C4-2B (cell line): ENCODE measurements at regions not wholly inside any gene's neighbourhood (a gene's known extent, or its start where the extent isn't known, plus 50 kb on each side); places are given as distances from the start of the nearest gene placed in this dataset.
"Not testable (repeated sequence)": the region's sequence is repeated elsewhere in the genome, so short reads cannot be mapped to it uniquely, and the experiment has no call there.

Experiments
- H3K27ac ChIP-seq: fragments of 450-650 bp; 2 replicates; pipeline ENCODE4 v1.5.1; 2017
- ZFX ChIP-seq: fragments of 450-650 bp; IDR thresholded peaks from 2 replicates; pipeline ENCODE4 v1.6.1; 2017
- TF ChIP-seq, protein P1 (sequence below): fragments of 450-650 bp; conservative IDR thresholded peaks from 2 replicates; pipeline ENCODE4 v1.5.1; 2017; ENCODE audit warnings: mild to moderate bottlenecking

DNA sequence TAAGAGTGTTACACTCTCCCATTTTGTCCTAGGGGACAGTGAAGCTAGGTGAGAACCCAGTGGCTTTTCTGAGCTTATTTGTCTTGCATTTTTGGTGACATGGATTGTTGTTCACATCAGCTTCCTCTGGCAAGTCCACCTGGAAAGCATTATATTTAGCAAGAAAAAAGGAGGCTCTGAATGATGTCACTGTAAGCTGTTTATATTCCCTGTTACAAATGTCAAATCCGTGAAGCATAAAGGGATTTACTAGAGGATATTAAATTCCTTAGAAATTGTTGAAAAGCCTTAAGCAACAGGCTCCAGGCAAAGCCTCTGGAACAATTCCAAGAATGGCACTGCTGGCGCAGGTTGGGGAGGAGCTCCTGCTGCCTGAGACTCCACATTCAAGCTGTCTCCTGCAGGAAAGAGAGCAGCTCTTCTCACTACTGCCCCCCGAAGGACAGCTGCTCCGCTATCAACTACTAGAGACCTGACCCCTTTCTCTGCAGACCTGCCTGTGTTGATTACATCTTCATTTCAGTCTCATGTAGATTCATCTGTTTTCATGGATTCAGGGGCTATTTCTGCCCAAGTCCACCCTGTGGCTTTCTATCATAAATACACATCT, 295.4 kb downstream of the RPIA start:
- H3K27ac ChIP-seq = not testable (repeated sequence)
- TF ChIP-seq, protein P1, sequence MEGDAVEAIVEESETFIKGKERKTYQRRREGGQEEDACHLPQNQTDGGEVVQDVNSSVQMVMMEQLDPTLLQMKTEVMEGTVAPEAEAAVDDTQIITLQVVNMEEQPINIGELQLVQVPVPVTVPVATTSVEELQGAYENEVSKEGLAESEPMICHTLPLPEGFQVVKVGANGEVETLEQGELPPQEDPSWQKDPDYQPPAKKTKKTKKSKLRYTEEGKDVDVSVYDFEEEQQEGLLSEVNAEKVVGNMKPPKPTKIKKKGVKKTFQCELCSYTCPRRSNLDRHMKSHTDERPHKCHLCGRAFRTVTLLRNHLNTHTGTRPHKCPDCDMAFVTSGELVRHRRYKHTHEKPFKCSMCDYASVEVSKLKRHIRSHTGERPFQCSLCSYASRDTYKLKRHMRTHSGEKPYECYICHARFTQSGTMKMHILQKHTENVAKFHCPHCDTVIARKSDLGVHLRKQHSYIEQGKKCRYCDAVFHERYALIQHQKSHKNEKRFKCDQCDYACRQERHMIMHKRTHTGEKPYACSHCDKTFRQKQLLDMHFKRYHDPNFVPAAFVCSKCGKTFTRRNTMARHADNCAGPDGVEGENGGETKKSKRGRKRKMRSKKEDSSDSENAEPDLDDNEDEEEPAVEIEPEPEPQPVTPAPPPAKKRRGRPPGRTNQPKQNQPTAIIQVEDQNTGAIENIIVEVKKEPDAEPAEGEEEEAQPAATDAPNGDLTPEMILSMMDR = peak; percentile 31

DNA sequence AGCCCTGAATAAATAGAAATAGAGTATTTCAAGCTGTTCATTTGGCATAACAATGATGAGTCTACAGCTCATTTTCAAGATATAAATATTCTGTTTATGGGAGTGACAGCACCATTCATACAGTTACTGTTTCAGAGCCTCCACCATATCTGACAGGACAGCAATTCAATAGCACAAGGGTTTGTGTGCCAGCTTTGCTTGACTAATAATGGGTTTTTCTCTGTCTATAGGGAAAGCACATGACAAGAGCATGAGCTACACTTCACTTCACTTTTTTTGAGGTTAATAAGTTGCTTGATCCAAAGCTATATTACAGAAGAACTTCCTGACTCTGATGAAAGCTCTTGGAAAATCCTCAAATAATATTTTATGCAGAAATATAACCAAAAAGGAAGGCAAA, 297.1 kb downstream of the RPIA start:
- not testable (repeated sequence) for H3K27ac ChIP-seq

DNA sequence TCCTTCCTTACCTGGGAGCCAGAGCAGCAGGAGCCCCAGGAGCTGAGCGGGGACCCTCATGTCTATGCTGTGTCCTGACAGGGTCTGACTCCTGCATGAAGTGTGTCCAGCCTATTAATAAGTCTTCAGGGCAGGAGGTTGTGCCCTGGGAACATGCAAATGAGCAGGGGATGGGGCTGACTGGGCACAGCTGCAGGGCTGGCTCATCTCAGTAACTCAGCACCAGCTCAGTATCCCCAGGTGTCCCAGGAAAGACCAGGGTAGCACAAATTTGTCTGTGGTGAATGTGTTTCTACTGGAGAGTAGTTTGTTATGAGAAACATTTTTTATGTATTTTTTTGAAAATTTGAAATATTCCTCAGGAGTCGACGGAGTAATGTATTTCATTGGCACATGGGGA, 301.3 kb downstream of the RPIA start:
- H3K27ac ChIP-seq = not testable (repeated sequence)

DNA sequence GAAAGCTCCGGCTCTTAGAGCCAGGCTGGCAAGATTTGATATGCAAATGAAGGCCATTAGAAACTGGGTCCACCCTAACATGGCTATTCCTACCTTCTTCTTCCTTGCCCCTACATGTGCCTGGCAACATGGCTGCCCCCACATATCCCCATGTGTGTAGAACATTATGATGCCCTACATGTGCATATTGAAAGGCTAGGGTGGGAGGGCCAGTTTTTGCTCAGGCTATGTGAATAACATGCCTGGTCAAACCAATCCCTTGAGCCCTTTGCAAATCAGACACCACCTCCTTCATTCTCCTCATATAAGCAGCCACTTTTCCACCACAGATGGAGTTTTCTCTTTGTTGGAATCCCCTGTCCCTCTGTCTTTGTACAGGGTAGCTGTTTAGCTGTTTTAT, 303.4 kb downstream of the RPIA start:
- H3K27ac ChIP-seq = not testable (repeated sequence)

DNA sequence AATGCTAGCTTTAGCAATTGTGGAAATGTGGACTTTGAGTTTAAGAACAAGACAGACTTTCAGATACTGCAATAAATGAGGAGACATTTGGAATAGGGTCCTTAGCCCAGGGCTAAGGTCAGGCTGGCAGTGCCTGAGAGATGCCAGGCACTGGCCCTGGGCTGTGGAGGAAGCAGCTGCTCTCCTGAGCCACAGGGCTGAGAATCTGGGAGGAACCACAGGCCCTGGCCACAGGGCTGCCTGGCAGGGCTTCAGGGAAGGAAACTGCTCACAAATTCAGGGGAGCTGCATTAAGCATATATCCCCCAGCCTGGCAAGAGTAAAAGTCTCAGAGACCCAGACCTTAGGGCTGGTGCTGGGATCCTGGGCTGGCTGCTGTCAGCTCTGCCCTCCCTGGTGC, 305.1 kb downstream of the RPIA start:
- H3K27ac ChIP-seq = not testable (repeated sequence)

DNA sequence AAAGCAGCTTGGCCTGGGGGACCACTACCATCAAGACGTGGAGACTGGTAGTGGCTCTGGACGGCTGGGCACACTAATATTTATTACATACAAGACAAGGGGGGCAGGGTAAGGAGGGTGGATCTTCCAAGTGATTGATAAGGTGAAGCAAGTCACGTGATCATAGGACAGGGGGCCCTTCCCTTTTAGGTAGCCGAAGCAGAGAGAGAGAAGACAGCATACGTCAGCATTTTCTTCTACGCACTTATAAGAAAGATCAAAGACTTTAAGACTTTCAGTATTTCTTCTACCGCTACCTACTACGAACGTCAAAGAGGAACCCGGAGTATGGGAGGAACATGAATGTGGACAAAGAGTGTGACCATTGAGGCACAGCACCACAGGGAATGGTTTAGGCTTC, 307.9 kb downstream of the RPIA start:
- TF ChIP-seq ZFX = no peak
- TF ChIP-seq, protein P1 = no peak
- H3K27ac ChIP-seq = no peak overlapping the region

DNA sequence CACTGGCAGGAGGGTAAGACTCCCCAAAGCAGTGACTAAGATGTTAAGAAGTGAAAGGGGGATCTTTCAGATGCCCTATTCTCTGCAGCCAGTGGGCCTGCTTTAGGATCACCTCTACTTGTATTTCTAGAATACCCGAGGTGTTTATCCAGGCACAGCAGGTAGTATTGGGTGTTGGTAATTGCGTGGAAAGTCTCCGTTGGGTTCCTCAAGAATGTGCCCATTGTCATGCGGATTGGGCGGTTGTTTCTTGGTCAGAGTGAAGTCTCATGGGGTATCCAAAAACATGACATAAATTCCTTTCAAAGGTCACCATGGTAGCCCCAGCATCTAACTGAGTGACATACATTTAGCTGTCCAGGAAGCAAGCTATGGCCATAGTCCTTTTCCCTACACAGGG, 308.8 kb downstream of the RPIA start:
- no peak for TF ChIP-seq ZFX
- TF ChIP-seq, protein P1 = no peak
- H3K27ac ChIP-seq = no peak overlapping the region

DNA sequence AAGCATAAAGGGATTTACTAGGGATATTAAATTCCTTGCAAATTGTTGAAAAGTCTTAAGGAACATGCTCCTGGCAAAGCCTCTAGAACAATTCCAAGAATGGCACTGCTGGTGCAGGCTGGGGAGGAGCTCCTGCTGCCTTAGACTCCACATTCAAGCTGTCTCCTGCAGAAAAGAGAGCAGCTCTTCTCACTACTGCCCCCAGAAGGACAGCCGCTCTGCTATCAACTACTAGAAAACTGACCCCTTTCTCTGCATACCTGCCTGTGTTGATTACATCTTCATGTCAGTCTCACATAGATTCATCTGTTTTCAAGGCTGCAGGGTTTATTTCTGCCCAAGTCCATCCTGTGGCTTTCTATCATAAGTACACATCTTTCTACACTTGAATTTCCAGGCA, 312.8 kb downstream of the RPIA start:
- not testable (repeated sequence) for H3K27ac ChIP-seq
- TF ChIP-seq, protein P1 = peak; percentile 21

DNA sequence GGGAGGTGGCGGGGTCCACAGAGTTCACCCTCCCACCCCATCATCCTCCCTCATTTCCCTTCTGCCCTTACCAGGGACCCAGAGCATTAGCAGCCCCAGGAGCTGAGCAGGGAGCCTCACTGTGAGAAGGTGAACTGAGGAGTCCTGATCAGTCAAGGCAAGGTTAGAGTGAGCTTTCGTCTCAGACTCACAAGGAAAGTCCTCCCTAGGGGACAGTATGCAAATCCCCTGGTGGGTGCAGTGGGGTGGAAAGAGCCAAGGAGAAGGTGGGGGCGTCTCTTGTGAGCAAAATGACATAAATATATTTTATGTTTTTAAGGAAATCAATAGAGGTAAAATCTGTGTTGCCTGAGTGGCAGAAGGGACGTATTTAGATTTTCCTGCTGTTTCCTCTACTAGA, 329.1 kb downstream of the RPIA start:
- H3K27ac ChIP-seq = not testable (repeated sequence)

DNA sequence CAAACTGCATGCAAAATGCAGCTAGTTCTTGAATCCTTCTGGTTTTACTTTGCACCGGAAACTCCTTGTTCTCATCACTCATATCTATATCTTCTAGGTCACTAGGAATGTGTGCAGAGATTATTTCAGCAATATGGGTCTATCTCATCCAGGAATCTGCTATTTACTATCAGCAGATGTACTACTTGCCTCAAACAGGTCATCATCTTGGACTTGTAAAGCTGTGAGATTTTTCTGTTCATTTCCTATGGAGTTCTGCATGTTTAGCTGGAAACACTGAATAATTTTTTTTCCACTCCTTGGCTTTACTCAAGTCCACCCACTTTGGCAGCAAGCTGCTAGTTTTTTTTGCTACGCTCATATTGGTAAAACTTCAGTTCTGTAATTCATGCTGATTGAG, 334.8 kb downstream of the RPIA start:
- not testable (repeated sequence) for H3K27ac ChIP-seq

DNA sequence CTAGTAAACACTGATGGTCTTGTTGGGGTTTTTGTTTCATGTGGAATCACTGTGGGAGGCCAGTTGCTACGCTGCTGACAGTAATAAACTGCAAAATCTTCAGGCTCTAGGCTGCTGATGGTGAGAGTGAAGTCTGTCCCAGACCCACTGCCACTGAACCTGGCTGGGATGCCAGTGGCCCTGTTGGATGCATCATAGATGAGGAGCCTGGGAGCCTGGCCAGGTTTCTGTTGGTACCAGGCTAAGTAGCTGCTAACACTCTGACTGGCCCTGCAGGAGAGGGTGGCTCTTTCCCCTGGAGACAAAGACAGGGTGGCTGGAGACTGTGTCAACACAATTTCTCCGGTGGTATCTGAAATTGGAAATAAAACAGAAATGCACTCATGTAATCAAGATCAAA, 335.6 kb downstream of the RPIA start:
- not testable (repeated sequence) for H3K27ac ChIP-seq

DNA sequence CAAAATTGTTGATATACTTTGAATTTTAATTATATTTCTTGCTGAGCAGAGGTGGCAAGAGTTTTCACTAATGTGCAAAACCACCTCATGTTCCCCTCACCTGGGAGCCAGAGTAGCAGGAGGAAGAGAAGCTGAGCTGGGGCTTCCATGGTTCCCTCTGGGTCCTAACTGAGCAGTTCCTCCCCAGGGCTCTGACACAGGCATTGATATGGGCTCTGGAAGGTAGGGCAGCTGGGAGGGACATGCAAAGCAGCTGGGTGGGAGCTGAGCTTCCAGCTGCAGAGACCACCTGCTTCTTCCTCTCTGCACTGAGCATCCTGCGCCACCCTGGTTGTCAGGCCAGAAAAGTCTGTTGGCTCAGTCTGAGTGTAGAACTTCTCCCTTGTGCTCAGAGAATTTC, 336.1 kb downstream of the RPIA start:
- H3K27ac ChIP-seq = not testable (repeated sequence)

DNA sequence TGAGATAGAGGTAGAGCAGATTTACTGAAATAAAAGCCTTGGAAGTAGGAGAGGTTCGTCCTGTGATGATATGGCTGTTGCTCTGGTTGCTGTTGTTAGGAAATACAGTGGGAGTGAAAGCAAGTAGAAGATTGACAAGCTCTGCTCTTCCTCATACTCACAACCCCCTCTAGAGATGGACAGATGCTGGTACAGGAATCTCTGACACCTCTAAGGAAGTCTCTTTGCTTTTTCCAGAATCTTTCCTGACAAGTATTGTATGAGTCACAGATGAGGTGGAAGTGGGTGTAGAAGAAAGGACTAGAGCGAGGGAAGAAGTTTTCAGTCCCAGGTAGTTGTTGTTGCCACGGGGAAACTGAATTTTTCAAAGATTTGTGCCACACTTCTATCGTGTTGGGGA, 337.8 kb downstream of the RPIA start:
- H3K27ac ChIP-seq = not testable (repeated sequence)
